ENCODE measurements at regions not wholly inside any gene's neighbourhood (a gene's known extent, or its start where the extent isn't known, plus 50 kb on each side); places are given as distances from the start of the nearest gene placed in this dataset.

DNA sequence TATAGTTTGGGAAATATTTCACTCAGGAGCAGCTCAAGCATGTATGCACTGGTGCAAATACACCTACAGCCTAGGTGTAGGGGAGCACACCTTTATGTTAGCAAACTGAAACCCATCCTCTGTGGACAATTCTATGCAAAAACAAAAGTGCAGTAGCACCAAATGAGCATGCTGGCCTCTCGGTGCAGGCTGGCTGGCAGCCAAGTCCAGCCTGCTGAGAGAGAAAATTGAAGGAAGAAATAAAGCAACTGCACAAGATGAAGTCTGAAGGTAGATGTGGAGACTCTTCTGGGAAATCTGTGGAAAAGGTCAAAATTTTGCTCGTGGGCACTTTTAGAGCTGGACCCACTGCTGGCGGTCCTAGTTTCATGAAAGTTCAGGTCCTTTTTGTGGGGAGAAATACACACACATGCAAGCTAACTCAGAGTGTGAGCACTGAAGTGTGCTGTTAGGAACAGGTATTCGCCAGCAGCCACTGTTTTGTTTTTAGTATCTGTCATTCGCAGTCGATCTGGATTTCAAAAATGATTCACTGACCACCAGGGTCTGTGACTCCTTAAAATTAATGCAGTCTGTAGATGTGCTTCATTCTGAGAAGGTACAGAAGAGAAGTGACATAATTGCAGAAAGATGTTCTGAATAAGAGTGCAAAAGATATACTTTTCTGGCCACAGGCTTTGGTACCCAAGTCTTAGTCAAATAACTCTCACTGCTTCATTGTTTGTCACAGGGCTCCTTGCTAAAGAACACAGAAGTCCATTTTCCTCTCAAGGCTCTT is 281.7 kb downstream of the PARP8 start:
- no peak for DNase-seq (ENCODE audit: insufficient read length, low spot score)
- TF ChIP-seq, protein P1, sequence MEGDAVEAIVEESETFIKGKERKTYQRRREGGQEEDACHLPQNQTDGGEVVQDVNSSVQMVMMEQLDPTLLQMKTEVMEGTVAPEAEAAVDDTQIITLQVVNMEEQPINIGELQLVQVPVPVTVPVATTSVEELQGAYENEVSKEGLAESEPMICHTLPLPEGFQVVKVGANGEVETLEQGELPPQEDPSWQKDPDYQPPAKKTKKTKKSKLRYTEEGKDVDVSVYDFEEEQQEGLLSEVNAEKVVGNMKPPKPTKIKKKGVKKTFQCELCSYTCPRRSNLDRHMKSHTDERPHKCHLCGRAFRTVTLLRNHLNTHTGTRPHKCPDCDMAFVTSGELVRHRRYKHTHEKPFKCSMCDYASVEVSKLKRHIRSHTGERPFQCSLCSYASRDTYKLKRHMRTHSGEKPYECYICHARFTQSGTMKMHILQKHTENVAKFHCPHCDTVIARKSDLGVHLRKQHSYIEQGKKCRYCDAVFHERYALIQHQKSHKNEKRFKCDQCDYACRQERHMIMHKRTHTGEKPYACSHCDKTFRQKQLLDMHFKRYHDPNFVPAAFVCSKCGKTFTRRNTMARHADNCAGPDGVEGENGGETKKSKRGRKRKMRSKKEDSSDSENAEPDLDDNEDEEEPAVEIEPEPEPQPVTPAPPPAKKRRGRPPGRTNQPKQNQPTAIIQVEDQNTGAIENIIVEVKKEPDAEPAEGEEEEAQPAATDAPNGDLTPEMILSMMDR (IDR thresholded peaks at IDR 0.05; ENCODE audit: insufficient read depth, missing control alignments) = no peak
- FAIRE-seq = no peak

DNA sequence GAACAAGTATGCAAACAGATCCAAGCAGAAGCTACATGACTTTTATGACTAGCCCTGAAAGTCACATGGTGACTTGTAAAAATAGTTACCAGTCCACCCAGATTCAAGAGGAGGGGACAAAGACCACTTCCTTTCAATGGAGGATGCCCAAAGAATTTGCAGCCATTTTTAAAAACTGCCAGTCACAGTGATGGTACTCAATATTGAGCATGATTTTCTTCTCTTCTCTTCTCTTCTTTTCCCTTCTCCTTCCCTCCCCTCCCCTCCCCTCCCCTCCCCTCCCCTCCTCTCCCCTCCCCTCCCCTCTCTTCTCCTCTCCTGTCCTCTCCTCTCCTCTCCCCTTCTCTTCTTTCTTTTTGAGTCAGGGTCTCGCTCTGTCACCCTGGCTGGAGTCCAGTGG is 286.9 kb downstream of the PARP8 start:
- DNase-seq (ENCODE audit: insufficient read length, low spot score) = no peak
- FAIRE-seq = no peak
- TF ChIP-seq, protein P1 (IDR thresholded peaks at IDR 0.05; ENCODE audit: insufficient read depth, missing control alignments) = no peak

DNA sequence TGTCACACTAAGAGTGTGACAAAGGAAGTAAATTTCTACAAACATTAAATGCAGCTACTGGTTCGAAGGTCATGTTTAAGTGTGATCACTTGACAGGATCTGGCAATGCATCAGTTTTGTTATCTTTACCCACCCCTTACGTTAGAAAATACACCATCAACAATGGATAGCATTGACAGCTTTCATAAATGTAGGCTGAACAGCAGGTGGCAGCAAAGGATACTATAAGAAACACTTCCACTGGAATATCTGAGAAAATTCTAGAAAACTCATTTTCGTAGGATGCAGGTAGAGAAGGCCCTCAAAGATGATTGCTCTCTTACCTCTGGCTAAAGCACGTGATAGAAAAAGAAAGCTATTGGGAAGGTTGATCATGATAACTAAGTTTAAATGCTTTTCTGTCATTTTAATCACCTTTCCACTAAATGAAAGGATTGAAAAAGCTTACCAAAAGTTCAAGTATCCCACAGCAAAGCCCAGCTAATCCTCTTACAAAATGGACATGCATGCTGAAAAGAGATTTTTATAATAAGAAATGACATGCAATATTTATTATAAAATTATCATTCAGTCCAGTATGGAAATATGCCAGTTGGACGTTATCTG is 292.5 kb downstream of the PARP8 start:
- FAIRE-seq = peak; percentile 84
- no peak for DNase-seq (ENCODE audit: insufficient read length, low spot score)
- TF ChIP-seq, protein P1 (IDR thresholded peaks at IDR 0.05; ENCODE audit: insufficient read depth, missing control alignments) = peak; percentile 69

DNA sequence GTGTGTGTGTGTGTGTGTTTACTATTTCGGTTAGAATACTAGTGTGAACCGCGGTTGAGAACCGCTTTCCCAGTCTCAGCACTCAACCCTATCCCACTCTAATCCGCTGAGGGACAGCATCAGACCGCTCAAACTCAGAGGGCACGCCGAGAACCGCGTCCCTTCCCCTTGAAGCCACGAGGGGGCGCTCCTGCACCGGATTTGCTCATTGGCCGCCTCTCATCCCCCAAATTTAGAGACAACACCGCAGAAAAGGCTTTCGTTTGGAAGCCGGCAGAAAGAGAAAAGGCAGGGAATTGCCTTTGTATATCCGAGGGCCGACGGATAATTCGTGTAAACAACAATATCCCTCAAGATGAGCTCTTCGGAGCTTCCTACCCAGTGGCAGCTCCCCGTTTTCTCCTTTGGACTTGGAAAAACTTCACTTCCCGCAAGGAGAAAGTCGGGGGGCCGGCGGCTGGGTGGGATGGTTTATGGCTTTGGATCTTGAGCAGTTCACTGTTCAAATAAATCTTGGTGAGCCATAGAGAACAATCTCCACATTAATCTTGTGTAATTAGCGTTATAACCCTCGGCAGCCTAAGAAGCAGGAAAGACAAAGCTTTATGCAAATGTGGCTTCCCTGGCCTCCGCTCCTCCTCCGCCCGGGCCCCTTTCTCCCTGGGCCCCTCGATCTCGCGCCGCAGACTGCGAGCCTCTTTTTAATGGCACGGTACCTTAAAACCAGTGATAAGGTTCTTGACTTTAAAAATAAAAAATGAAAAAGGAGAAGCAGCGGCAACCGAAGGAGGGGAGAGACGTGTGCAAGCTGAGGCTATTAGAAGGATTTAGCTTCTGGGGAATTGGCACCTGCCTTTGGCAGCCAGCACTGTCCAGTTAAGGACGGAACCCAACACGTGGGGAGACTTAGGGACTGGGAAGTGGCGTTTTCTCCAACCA is 296.8 kb downstream of the PARP8 start:
- FAIRE-seq = no peak
- TF ChIP-seq, protein P1 (IDR thresholded peaks at IDR 0.05; ENCODE audit: insufficient read depth, missing control alignments) = peak; percentile 100
- DNase-seq (ENCODE audit: insufficient read length, low spot score) = peak; percentile 51

DNA sequence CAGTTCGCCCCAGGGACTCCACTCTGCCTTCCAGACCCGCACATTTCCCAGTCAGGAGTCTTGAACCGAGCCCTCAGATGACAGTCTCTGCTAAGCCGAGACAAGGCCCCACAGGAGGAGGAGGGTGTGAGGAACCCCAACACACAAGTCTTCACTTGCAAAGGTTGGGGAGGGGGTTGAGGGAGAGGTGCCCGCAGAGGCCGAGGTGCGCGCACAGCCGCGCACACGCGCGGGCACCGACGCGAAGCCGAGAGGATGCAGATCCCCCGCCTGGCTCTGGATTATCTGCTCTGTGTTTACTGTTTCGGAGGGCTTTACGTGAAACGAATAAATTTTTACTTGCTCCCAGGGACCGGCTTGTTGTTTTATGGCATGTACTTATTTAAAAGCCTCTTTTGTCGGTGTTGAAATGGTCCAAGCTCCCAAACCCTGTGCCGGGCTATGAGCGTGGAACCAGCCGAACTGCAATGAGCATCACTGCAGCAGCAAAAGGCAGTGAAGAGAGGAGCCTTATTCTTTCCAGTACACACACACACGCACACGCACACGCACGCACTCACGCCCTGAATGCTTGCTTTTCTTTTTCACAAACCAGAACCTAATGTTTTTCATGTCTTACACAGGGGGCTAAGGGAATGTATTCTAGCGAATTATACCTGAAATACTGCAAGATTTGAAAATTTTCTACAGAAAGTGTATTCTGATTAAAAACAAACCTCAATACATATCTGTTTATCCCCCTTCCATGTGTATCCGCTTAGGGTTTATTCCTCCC is 297.7 kb downstream of the PARP8 start:
- TF ChIP-seq, protein P1 (IDR thresholded peaks at IDR 0.05; ENCODE audit: insufficient read depth, missing control alignments) = no peak
- FAIRE-seq (no peak), DNase-seq (ENCODE audit: insufficient read length, low spot score) (no peak)

DNA sequence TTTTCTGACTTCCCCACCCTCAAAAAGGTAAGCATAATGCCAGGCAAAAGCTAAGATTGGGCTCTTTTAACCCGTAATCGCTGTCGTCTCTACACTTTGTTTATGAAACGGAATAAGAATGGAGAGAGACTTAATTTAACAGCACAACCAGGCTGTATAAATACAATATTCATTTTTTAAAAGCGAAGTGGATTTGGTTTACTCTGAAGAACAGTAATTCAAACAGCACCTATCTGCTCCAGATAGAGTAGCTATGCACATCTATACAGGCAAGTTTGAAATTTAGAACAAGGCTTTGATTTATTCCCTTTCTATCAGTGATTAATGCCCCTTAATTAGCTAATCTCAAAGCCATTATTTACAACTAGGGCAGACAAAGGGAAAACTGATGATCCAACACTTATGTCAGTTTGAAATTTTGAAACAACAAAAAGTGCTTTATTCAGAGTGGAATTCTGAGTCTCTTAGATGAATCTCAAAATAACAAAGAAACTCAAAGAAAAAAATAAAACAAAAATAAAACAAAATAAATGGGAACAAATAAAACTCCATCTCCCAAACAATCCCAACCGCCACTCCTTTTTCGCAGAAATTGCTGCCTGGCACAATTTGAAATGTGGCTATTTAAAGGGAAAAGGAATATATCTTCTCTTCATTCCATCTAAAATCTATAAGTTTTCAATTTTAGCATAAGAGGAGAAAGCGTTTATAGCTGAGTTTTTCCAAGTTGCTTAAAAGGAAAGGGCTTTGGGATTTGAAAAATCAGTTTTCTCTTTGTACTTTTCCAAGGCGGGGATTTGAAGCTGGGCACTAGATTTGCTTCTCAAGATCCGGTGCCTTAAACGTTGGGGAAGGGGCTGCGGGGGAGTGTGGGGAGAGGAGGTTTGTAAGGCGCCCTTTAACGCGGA is 298.6 kb downstream of the PARP8 start:
- no peak for FAIRE-seq
- TF ChIP-seq, protein P1 (IDR thresholded peaks at IDR 0.05; ENCODE audit: insufficient read depth, missing control alignments) = no peak
- no peak for DNase-seq (ENCODE audit: insufficient read length, low spot score)
